PC-9 (cell line): ENCODE measurements at regions not wholly inside any gene's neighbourhood (a gene's known extent, or its start where the extent isn't known, plus 50 kb on each side); places are given as distances from the start of the nearest gene placed in this dataset.

Experiments
- EZH2 ChIP-seq: fragments of 200-600 bp; sonication (generic); IDR thresholded peaks from 2 replicates; pipeline ENCODE4 v1.8.0; 2017; ENCODE audit warnings: antibody characterized with exemption, low read depth
- TF ChIP-seq, protein P1 (sequence below): fragments of 200-600 bp; sonication (generic); conservative IDR thresholded peaks from 2 replicates; pipeline ENCODE4 v1.6.1; 2017; ENCODE audit warnings: mixed run types, antibody characterized with exemption, mild to moderate bottlenecking, moderate library complexity

GRCh38 chr9:89941875-89942274 lies 337.1 kb downstream of the GADD45G start:
- TF ChIP-seq EZH2 = no peak
- TF ChIP-seq, protein P1, sequence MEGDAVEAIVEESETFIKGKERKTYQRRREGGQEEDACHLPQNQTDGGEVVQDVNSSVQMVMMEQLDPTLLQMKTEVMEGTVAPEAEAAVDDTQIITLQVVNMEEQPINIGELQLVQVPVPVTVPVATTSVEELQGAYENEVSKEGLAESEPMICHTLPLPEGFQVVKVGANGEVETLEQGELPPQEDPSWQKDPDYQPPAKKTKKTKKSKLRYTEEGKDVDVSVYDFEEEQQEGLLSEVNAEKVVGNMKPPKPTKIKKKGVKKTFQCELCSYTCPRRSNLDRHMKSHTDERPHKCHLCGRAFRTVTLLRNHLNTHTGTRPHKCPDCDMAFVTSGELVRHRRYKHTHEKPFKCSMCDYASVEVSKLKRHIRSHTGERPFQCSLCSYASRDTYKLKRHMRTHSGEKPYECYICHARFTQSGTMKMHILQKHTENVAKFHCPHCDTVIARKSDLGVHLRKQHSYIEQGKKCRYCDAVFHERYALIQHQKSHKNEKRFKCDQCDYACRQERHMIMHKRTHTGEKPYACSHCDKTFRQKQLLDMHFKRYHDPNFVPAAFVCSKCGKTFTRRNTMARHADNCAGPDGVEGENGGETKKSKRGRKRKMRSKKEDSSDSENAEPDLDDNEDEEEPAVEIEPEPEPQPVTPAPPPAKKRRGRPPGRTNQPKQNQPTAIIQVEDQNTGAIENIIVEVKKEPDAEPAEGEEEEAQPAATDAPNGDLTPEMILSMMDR = no peak
